Peyer's patch (tissue), 4 donors: ENCODE measurements at regions not wholly inside any gene's neighbourhood (a gene's known extent, or its start where the extent isn't known, plus 50 kb on each side); places are given as distances from the start of the nearest gene placed in this dataset.

Experiments used
- DNase-seq, 3 donors: peaks; one replicate each; pipeline ENCODE4 v3.0.0-alpha.2; 2017 to 2019
- H3K27ac ChIP-seq, 4 donors: fragments of 200-600 bp; sonication (generic); one replicate each; pipeline ENCODE4 v1.5.1; 2016 to 2019
- H3K27me3 ChIP-seq, 2 donors: fragments of 200-600 bp; sonication (generic); one replicate each; pipeline ENCODE4 v1.5.1; 2019
- H3K36me3 ChIP-seq, 3 donors: fragments of 200-600 bp; sonication (generic); one replicate each; pipeline ENCODE4 v1.5.1; 2016 to 2019
- H3K4me1 ChIP-seq, 4 donors: fragments of 200-600 bp; sonication (generic); one replicate each; pipeline ENCODE4 v1.5.1; 2016 to 2019
- H3K4me3 ChIP-seq, 4 donors: fragments of 200-600 bp; sonication (generic); 1 replicate in 3 of 4; 2 replicates in 1 of 4; pipeline ENCODE4 v1.5.1; 2016 to 2019; ENCODE audit warnings: mild to moderate bottlenecking in 1 of 4
- H3K9me3 ChIP-seq, 4 donors: fragments of 200-600 bp; sonication (generic); one replicate each; pipeline ENCODE4 v1.5.1; 2016 to 2019; ENCODE audit warnings: mild to moderate bottlenecking in 1 of 4
- CTCF ChIP-seq, 6 experiments: fragments of 450-650 bp in 4 of 6; fragments of 200-600 bp in 2 of 6; sonication (generic) in 1 of 6; IDR thresholded peaks; one replicate each; pipeline ENCODE4 v1.5.1; 2017 to 2019; ENCODE audit warnings: antibody characterized with exemption in 6 of 6, mild to moderate bottlenecking in 3 of 6, moderate library complexity in 1 of 6
- POLR2A ChIP-seq, 2 donors: fragments of 450-650 bp; IDR thresholded peaks; one replicate each; pipeline ENCODE4 v1.5.1; 2017; ENCODE audit warnings: antibody characterized with exemption in 2 of 2, mild to moderate bottlenecking in 2 of 2, moderate library complexity in 2 of 2

- H3K27me3 ChIP-seq = no peaks in the 10 kb centered on the region
- no peaks in the 10 kb centered on the region for H3K36me3 ChIP-seq
- H3K9me3 ChIP-seq = no peaks in the 10 kb centered on the region
- TF ChIP-seq CTCF (IDR thresholded peaks at IDR 0.05) = no peak
- TF ChIP-seq POLR2A (IDR thresholded peaks at IDR 0.05) = no peak
- H3K4me3 ChIP-seq = no peak overlapping the region
- no peak overlapping the region for H3K27ac ChIP-seq
- H3K4me1 ChIP-seq = no peaks in the 10 kb centered on the region
- DNase-seq = no peak
Observed at GRCh38 chr4:152243896-152244595, 291.8 kb downstream of the FBXW7 start.

GRCh38 chr4:152243206-152243605 lies 292.7 kb downstream of the FBXW7 start:
- H3K4me3 ChIP-seq = no peak overlapping the region
- H3K9me3 ChIP-seq = no peaks in the 10 kb centered on the region
- no peaks in the 10 kb centered on the region for H3K27me3 ChIP-seq
- DNase-seq = no peak
- TF ChIP-seq CTCF (IDR thresholded peaks at IDR 0.05) (no peak), POLR2A (IDR thresholded peaks at IDR 0.05) (no peak)
- no peak overlapping the region for H3K27ac ChIP-seq
- H3K4me1 ChIP-seq = no peaks in the 10 kb centered on the region
- H3K36me3 ChIP-seq = no peaks in the 10 kb centered on the region

GRCh38 chr4:152240232-152240631 lies 295.7 kb downstream of the FBXW7 start:
- H3K4me3 ChIP-seq = no peak overlapping the region
- no peaks in the 10 kb centered on the region for H3K27me3 ChIP-seq
- no peak overlapping the region for H3K27ac ChIP-seq
- DNase-seq = no peak
- no peaks in the 10 kb centered on the region for H3K4me1 ChIP-seq
- no peaks in the 10 kb centered on the region for H3K36me3 ChIP-seq
- TF ChIP-seq CTCF (IDR thresholded peaks at IDR 0.05) (no peak), POLR2A (IDR thresholded peaks at IDR 0.05) (no peak)
- H3K9me3 ChIP-seq = no peaks in the 10 kb centered on the region

- Histone ChIP-seq H3K27me3 (no peaks in the 10 kb centered on the region), H3K9me3 (no peaks in the 10 kb centered on the region), H3K27ac (no peak overlapping the region), H3K4me3 (no peak overlapping the region), H3K4me1 (no peaks in the 10 kb centered on the region), H3K36me3 (no peaks in the 10 kb centered on the region)
- no peak for TF ChIP-seq POLR2A (IDR thresholded peaks at IDR 0.05)
- no peak for TF ChIP-seq CTCF (IDR thresholded peaks at IDR 0.05)
- no peak for DNase-seq
Observed at GRCh38 chr4:152239216-152239615, 296.7 kb downstream of the FBXW7 start.

GRCh38 chr4:152236519-152237056 lies 299.3 kb downstream of the FBXW7 start:
- no peaks in the 10 kb centered on the region for H3K27me3 ChIP-seq
- no peak for DNase-seq
- H3K9me3 ChIP-seq = no peaks in the 10 kb centered on the region
- no peaks in the 10 kb centered on the region for H3K4me1 ChIP-seq
- no peaks in the 10 kb centered on the region for H3K36me3 ChIP-seq
- TF ChIP-seq POLR2A (IDR thresholded peaks at IDR 0.05) (no peak), CTCF (IDR thresholded peaks at IDR 0.05) (no peak)
- H3K27ac ChIP-seq = no peak overlapping the region
- H3K4me3 ChIP-seq = no peak overlapping the region
